GM19328 (cell line): ENCODE measurements at regions not wholly inside any gene's neighbourhood (a gene's known extent, or its start where the extent isn't known, plus 50 kb on each side); places are given as distances from the start of the nearest gene placed in this dataset.
"Not testable (repeated sequence)": the region's sequence is repeated elsewhere in the genome, so short reads cannot be mapped to it uniquely, and the experiment has no call there.

ENCODE experiments used
- ATAC-seq: cut with Tn5 transposase; IDR thresholded peaks from one replicate; pipeline ENCODE4 v1.9.1; 2021; ENCODE audit warnings: mild to moderate bottlenecking, moderate library complexity; ENCODE audit not compliant: unreplicated experiment

GRCh38 chr14:34103176-34103575, 152.3 kb upstream of the EGLN3 start:
- ATAC-seq, result no peak

DNA sequence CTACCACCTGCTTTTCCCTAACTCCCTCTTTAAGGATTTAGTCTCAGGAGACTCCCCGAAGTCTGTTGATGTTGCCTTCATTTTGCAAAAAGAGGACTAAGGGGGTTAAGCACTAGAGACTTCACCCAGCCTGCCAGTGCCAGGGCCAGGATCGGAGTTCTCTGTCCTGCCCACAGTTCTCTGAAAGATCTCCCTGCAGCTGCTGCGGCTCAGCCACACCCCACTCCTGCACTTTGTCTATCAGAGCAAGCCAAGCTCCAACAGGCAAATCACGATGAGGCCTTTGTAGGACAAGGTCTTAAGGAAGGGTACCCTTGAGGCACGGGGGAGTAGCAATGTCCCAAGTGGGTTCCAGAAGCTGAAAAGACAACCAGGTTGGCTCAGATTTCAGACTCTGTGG, 148.8 kb upstream of the EGLN3 start:
- no peak for ATAC-seq

- ATAC-seq, result no peak
Observed at GRCh38 chr14:34098985-34099349, 148.1 kb upstream of the EGLN3 start.

GRCh38 chr14:34098045-34098984, 147.4 kb upstream of the EGLN3 start:
- no peak for ATAC-seq

DNA sequence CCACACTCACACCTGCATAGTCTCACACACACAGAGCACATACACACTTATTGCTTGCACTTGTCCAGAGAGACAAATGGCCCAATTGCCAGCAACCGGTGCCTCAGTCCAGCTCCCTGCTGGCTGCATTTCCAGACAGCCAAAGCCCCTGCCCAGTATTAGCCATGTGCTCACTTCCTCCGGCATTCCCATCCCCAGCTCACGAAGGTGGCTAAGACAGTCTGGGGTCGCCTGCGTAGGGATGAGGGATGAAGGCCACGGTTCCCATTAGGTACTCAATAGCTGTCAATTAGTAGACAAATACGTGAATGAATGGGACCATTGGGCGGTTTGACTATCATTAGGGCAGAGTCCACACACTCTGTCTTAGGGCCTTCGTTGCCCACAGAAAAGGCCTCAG, 146.8 kb upstream of the EGLN3 start:
- ATAC-seq, result no peak

DNA sequence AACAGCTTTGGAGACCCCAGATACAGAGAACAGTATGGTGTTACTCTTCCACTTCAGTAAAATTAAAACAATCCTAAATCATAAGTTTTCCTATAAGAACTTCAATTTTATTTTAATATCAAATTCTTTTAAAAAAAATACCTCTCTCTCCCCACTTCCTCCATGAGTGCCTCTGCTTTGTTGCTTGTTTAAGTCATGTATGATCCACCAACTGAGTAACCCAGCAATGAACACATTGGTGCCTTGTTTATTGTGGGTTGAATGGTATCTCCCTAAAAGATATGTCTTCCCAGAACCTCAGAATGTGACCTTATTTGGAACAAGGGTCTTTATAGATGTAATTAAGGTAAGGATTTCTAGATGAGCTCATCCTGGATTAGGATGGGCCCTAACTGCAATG, 143.5 kb upstream of the EGLN3 start:
- no peak for ATAC-seq

- ATAC-seq, result no peak
Observed at GRCh38 chr14:34093883-34094282, 143.0 kb upstream of the EGLN3 start.

DNA sequence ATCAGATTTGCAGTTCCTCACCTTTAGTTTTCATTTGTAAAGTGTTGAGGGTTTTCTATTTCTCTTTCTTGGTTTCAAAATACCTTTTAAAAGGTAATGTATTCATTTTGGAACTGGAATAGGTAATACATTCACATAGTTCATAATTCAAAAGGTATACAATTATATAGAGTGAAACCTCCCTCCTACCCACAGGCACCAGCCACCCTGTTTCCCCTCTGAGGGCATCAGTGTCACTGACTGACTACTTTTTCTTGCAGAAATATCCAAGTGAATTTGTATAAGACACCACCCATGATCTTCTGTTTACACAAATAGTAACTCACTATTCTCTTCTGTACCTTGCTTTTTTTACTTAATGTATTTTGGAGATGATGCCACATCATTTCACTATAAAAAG, 139.6 kb upstream of the EGLN3 start:
- ATAC-seq, result no peak

- ATAC-seq, result no peak
Observed at GRCh38 chr14:34088914-34089313, 138.0 kb upstream of the EGLN3 start.

- ATAC-seq, result no peak
Observed at GRCh38 chr14:34087571-34087970, 136.7 kb upstream of the EGLN3 start.

GRCh38 chr14:34086223-34086757, 135.4 kb upstream of the EGLN3 start:
- ATAC-seq, result no peak

DNA sequence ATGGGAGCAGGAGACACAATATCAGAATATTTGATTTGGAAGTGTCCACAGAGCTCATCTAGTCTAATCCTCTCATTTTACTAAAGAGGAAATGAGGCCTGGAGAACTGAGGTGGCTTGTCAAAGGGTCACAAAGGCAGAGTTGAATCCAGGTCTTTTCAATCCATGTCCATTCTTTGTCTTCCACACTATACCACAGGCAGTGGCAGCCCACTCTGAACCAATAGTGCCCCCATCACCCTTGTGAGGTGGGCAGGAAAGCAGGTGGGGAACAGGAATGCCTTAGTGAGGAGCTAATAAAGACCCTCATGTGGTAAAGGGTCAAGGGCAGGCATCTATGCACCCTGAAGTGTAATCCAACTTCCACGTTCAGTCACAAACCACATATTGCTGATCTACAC, 134.8 kb upstream of the EGLN3 start:
- ATAC-seq, result no peak

DNA sequence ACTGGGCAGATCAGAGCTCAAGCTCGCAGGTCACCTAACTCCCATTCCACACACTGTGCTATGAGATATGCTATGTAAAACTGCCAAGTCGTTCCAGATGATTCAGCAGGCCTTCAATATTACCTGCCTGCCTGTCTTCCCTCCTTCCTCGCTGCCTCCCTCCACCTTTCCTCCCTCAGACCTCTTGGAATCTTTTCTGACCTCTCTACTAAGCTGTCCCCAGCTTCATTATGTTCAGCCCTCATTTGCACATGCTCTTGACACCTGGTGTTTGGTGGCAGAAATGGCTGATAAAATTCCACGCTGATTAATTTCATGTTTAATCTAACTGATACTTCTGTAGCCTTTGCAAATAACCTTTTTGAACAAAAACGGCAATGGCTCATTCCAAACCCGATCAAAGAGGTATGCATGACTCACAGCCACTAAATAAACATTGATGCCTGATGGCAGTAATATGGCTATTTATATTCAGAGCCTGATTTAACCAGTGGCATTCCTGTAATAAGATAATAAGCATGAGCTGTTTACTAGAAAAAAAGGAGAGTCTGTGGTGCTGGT, 130.8 kb upstream of the EGLN3 start:
- no peak for ATAC-seq

GRCh38 chr14:34081101-34081575, 130.3 kb upstream of the EGLN3 start:
- ATAC-seq, result no peak

DNA sequence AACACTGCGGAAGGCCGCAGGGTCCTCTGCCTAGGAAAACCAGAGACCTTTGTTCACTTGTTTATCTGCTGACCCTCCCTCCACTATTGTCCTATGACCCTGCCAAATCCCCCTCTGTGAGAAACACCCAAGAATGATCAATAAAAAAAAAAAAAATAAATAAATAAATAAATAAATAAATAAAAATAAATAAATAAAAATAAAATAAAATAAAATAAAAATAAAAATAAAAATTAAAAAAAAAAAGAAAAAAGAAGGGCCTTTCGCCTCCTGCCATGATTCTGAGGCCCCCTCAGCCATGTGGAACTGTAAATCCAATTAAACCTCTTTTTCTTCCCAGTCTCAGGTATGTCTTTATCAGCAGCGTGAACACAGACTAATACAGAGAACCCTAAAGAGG, 128.8 kb upstream of the EGLN3 start:
- ATAC-seq, result not testable (repeated sequence)

DNA sequence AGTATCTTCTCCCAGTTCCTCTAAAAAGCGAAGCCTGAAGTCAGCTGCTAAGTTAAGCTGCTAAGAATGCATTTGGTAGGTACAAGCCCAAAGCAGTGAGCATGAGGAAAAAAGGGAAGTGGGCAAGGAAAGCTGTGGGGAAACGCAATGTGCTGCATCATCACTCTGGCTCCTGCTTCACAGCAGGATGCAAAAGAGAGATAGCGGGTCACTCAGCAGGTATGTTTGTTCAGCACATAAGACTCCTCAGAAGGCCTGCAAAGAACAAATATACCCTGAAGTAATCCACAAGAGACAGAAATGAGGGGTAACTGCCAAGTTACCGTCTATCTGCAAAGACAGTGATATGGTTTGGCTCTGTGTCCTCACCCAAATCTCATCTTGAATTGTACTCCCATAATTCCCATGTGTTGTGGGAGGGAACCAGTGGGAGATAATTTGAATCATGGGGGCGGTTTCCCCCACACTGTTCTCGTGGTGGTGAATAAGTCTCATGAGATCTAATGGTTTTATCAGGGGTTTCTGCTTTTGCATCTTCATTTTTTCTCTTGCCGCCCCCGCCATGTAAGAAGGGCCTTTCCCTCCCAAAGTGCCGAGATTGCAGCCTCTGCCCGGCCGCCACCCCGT, 127.4 kb upstream of the EGLN3 start:
- no peak for ATAC-seq

GRCh38 chr14:34075826-34076225, 125.0 kb upstream of the EGLN3 start:
- no peak for ATAC-seq

- ATAC-seq, result no peak
Observed at GRCh38 chr14:34075042-34075744, 124.3 kb upstream of the EGLN3 start.

DNA sequence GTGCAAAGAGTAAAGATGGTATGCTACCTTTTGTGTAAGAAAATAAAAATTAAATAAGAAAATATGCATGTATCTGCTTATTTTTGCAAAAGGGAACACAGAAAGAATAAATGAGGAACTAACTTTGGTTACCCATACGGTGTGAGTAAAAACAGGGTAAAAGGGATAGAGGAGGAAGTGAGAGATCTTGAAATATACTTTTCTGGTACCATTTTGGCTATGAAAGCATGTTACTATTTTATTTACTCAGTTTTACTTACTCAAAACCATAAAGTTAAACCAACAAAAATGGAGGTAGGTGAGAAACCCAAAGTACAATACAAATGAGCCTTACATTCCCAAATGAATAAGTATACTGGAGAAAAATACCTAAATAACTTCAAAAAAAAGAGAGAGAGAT, 122.0 kb upstream of the EGLN3 start:
- no peak for ATAC-seq

- ATAC-seq, result no peak
Observed at GRCh38 chr14:34072401-34072800, 121.5 kb upstream of the EGLN3 start.

DNA sequence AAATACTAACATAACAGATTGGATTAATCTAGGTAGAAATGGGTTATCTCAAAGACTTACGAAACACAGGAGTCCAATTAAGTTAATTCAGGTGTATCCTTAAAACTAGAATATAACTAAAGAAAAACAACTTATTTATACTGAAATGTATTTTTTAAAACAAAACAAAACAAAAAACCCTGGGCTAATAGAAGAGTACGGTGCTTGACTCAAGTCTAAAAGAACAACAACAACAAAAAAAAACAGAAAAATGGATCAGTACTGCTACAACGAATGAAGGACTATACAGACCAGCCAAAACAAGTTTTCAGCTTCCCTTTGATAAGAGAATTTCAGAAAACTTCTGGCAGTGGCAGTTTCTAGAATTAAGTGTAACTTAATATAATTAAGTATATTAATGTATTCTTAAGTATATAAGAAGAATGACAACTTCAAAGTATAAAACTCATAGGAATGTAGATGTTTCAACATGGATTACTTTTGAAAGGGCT, 120.1 kb upstream of the EGLN3 start:
- ATAC-seq, result no peak
